GM19452 (cell line): ENCODE measurements at regions not wholly inside any gene's neighbourhood (a gene's known extent, or its start where the extent isn't known, plus 50 kb on each side); places are given as distances from the start of the nearest gene placed in this dataset.

Source experiments
- ATAC-seq: cut with Tn5 transposase; IDR thresholded peaks from one replicate; pipeline ENCODE4 v1.9.1; 2021; ENCODE audit not compliant: unreplicated experiment

DNA sequence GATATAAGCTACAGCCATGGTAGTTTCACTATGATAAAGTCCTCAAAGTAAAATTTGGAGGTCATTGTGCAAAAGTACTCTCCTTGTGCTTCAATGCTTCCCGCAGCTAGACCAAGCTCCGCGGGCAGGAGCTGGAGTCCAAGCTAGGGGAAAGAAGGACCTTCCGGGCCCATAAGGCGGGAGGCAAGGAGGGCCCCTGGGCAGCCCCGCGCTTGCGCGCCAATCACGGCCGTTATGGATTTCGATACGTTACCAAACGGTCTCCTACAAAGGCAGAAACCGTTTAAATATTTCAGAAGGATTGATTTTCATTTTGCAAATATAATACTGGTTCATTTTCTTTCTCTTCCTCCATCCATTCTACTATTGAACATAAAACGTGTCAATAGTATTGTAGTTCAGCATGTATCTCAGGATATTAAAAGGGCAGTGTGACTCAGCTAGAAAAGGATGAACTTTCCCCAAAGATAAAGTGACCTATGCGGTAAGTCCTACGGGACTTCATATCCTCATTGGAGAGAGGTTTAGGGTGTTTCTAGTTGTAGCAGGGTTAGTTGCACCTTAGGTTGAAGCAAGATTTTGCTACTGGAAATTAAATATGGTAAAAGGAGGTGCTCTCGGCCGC lies 128.0 kb downstream of the KIF20B start:
- no peak for ATAC-seq

DNA sequence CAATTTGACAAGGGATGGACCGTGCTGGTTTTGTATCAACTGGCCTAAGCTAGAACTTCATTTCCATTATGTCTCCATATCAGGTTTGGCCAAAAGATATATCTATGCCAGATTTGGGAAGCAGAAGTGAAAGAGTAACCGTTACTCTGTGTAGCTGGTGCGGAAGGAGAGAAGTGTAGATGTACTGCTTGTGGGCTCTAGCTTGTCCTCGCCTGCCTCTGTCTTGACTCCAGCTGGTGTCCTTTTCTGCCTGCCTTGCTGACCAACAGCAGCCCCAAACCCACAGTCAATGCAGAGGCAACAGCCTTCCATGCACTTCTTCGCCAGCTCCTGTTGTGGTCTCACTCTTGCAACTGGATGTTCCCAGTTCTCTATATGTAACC lies 128.5 kb downstream of the KIF20B start:
- ATAC-seq = no peak

DNA sequence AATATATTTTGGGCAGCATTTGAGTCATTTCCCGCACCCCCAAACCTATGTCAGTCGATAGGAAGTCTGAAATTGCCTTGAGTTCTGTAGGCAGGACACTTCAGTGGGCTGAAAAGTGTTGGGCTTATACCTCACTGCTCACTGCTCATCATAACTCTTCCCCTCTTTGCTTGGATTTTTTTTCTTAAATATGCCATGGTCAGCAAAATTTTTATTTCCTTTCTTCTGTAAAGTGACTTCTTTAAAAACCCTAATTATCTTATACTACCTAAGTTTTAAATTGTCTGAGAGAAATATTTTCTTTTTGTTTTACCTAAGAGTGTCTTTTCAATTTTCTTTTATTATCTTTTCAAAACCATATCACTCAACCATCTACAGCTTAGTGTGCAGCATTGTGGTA lies 129.2 kb downstream of the KIF20B start:
- no peak for ATAC-seq

- ATAC-seq = no peak
Measured at GRCh38 chr10:89836840-89837164, 135.4 kb downstream of the KIF20B start.

GRCh38 chr10:89837165-89838043 lies 136.0 kb downstream of the KIF20B start:
- ATAC-seq = peak; percentile 48

DNA sequence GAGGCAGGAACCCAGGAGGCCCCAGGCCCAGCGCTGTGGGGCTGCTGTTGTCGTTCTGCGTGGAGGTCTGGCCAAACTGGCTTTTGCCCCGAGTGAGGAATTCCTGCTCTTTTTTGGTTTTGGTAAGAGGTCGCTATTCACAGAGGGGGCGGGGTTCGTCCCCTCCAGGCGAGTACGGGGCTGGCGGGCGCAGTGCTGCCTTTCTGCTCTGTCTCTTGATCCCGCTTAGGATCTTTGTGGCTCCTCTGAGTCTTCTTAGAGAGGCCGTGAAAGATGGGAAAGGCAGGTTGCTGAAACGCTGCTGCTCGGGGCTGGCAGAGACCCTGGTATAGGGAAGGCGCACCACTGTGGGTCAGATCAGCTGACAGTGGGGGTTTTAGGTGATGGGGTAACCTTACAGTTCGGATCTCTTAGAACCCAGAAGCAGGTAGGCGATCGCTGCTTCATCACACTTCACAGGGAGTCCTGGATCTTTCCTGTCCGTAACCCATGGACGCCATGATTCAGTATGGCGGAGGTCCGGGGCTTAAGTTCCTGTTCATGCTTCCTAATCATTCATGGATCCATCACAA lies 136.7 kb downstream of the KIF20B start:
- peak; percentile 8 for ATAC-seq

DNA sequence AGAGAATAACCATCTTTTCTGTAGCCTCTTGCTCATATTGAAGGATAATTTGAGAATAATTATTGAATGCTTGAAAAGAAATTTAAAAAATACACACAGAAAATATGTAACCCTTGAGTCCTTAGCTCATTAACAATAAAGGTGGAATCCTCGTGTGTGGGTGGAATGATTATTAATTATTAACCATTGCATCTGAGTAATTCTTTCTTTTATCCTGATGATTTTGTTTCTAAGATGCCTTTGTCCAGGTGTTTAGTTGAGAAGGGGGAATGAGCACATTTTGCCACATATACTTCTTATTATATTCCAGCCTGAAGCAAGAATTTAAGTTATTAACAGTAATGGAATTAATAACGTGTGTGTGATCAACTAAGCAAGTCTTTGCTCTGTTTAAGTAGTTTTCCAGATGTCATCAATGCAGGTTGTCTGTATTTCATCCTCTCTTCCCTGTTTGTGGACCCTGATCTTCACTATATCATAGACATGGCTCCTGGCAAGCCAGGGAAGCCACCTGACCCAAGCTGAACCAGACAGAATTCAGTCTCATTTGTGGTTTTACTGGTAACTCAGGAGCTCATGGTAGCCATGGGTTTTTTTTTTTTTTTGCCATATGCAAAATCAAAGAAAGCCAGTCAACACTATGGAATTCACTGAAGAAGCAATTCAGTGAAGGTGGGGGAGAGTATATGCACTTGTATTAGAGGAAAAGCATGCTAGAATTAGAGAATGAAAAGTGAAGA lies 144.3 kb downstream of the KIF20B start:
- no peak for ATAC-seq

DNA sequence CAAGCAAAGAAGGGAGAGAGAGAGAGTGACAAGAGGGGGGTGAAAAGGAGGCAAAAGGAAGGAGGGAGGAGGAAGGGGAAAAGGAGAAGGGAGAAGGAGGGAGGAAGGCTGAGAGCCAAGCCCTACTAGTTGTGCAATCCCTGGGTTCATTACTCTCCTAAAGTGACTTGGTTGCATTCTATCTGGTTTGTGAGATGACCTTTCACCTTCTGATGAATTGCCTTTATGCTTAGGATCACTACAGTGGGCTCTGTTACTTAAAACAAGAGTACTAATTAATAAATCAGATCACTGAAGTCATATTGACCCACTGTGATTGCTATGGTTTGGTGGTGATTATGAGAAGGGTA lies 144.9 kb downstream of the KIF20B start:
- no peak for ATAC-seq

- ATAC-seq = no peak
Measured at GRCh38 chr10:89846786-89847185, 145.4 kb downstream of the KIF20B start.

DNA sequence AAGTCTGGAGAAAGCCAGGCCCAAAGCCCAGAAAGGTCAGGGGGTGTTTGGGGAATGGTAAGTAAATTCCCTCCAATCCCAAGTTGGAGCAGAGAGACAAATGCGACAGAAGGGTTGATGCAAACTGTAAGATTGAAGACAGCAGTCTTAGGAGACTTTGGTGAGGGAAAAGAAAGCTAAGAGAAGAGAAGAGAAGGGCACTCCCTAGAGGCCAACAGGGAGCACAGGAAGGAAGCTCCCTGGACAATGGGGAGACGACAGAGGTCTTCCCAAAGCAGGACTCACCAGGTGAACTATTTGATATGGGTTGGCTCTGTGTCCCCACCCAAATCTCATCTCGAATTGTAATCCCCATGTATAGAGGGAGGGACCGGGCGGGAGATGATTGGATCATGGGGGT lies 151.5 kb downstream of the KIF20B start:
- no peak for ATAC-seq

DNA sequence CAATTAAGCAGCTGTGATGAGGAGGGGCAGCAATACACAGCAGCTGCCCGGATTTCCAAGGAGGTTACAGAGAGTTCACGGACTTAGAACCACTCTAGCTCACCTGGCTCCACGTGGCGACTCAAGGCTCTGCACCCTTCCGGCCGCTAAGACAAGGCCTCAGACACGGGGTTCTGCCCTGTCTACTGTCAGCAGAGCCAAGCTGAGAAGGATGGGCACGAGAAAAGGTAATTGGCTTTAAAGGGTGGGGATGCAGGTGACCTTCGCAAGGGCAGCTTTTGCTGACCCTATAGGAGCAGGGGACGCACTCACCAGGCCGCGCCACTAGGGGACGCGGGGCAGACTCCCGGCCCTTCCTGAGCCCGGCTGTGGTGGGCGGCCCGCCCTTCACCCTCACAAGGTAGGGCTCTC lies 152.4 kb downstream of the KIF20B start:
- ATAC-seq = no peak

DNA sequence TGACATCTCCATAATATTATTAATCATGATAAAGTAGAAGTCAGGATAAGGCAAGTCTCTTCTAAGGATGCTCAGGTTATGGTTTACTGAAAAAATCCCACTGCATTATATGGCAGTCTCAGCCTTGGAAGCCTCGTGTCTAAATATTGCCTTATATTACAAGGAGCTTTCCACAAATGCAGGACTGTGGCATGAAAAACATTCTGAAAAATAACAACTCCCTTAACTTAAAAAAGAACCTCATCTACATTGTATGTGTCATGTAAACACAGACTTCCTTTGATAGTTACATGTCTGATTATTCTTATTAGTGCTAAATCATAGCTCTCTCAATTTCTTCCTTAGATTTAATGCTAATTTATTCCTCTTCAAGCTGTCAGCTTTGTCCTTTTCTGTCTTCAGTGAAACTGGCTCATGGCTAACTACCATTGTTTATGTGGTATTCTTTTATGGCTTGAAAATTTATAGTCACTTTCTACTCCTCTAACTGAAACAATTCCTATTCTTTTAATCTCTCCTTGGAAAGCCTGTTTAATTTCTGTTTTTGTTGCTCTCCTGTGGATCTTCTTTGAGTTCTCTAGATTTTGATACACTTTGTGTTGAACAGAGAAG lies 156.1 kb downstream of the KIF20B start:
- no peak for ATAC-seq

DNA sequence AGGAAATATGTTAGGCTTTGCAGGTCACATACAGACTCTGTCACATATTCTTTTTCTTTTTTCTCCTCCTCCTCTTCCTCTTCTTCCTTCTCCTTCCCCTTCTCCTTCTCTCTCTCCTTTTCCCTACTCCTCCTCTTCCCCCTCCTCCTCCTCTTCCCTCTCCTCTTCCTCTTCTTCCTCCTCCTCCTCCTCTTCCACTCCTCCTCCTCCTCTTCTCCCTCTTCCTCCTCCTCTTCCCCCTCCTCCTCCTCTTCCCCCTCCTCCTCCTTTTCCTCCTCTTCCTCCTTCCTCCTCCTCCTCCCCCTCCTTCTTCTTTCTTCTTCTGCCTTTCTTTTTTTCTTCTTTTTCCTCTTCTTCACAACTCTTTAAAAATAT lies 159.8 kb downstream of the KIF20B start:
- no peak for ATAC-seq

DNA sequence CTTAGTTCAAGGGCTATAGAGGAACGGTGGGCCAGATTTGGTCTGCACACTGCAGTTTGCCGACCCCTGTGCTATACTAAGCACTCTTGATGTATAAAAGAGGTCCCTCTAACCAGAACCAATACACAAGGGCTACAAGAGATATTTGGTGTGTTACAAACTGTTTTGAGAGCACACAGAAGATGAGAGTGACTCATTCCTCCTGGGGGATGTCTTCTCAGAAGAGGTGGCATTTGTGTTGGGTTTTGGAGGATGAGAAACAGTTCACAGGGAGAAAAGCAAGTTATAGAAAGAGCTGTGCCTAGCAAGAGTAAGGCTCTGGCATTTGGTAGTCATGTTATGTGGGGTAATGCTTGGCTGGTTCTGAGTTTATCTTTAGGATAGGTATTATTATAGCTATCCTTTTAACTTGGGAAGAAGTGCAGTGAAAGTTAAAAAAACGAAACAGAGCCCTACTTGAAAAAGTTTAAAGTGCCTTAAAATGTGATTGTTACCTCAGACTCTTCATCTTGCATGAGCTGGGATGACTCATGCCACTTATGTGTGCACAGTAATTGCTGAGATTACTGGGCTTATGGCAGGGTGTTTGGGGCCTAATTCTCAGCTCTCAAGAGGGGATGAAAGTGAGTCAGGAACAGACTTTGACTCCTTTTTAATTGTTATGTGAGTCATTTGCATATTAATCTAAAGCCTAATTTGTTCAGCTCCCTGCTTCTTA lies 160.4 kb downstream of the KIF20B start:
- no peak for ATAC-seq

DNA sequence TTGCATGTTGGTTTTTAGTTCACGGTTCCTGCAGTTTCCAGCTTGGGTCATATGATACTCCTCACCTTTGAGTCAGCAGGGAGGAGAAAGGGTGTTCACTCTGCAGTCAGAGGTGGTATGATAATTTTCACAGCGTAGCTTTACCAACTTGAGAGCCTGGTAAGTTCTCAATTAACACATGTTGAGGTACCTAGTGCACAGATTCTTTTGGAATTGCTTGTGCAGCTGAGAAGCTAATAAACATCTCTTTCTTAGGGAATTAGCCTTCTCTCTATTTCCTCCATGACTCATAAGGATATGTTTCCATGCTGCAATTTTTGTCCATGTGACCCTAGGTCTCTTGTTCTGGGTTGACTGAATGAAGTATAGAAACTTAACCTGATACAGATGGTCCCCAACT lies 166.6 kb downstream of the KIF20B start:
- ATAC-seq = no peak

GRCh38 chr10:89869180-89869579 lies 167.8 kb downstream of the KIF20B start:
- no peak for ATAC-seq

- ATAC-seq = no peak
Measured at GRCh38 chr10:89869592-89870156, 168.3 kb downstream of the KIF20B start.

DNA sequence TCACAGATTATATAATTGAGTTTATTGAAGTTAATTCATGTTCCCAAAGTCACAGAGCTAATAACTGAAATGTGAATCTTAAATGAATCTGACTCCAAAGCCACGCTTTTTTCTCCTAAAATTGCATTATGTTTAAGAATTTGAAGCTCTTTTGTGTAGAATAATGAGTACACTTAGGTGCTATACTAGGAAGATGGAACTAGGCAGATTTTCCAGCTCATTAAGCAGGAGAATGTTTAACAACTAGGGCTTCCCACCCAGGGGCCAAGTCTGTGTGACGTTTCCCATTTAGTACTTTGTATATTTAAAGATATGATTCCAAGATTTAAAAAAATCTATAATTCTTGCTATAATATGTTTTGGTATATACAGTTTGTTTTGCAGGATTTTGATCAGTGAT lies 169.5 kb downstream of the KIF20B start:
- ATAC-seq = no peak

DNA sequence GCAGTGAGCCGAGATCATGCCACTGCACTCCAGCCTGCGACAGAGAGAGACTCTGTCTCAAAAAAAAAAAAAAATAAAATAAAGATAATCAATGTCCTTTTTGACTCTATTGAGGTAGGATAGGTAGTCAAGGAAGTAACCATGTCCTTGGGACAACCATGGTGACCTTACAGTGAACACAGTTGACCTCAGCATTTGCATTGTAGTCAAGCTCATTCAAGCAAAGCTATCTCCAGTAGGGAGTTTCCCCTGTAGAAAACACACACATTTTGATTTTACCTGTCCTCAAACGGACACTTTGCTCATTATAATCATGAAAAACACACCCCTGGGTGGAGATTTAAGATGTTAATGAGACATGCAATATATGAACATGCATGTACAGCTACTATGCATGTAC lies 171.7 kb downstream of the KIF20B start:
- ATAC-seq = peak; percentile 70

DNA sequence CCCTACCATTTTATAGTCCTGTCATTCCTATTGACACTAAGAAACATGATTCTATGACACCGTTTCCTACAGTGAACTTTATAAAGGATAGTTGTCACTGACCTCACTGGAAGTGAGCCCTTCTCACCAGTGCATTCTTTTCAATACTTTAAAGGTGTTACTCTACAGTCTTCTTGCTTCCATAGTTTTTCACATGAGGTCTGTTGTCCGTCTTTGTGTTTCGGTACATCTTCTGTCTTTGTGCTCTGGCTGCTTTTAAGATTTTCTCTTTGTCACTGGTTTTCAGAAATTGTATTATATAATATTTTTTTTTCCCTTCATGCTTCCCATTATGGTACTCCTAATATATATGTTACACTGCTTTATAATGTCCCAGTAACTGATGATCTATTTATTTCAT lies 174.2 kb downstream of the KIF20B start:
- no peak for ATAC-seq

- ATAC-seq = no peak
Measured at GRCh38 chr10:89879121-89879520, 177.7 kb downstream of the KIF20B start.
